ENCODE measurements at regions not wholly inside any gene's neighbourhood (a gene's known extent, or its start where the extent isn't known, plus 50 kb on each side); places are given as distances from the start of the nearest gene placed in this dataset.

DNA sequence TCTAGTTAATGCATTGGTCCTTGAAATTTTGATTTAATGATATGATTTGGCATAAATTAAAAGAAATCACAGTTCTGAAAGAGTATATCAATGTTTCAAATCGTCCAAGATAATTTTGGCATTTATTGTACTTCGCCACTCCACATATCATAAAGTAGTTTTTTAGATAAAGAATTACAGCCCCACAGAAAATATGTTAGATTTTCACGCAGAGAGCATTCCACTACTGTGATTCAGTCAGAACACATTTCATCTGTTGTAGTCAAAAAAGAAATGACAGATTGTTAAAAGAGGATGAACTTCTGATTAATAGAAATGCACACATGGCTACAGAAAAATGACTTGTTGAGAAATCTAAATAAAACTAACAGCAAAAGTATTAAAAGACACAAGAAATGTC lies 1063.5 kb upstream of the LRRN3 start:
- TF ChIP-seq, protein P1, sequence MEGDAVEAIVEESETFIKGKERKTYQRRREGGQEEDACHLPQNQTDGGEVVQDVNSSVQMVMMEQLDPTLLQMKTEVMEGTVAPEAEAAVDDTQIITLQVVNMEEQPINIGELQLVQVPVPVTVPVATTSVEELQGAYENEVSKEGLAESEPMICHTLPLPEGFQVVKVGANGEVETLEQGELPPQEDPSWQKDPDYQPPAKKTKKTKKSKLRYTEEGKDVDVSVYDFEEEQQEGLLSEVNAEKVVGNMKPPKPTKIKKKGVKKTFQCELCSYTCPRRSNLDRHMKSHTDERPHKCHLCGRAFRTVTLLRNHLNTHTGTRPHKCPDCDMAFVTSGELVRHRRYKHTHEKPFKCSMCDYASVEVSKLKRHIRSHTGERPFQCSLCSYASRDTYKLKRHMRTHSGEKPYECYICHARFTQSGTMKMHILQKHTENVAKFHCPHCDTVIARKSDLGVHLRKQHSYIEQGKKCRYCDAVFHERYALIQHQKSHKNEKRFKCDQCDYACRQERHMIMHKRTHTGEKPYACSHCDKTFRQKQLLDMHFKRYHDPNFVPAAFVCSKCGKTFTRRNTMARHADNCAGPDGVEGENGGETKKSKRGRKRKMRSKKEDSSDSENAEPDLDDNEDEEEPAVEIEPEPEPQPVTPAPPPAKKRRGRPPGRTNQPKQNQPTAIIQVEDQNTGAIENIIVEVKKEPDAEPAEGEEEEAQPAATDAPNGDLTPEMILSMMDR (IDR thresholded peaks at IDR 0.05), result no peak
- TF ChIP-seq POLR2A (IDR thresholded peaks at IDR 0.05), result no peak

All from lower leg skin (tissue), 3 donors.